Inferior parietal cortex (tissue), 1 donor: ENCODE measurements at regions not wholly inside any gene's neighbourhood (a gene's known extent, or its start where the extent isn't known, plus 50 kb on each side); places are given as distances from the start of the nearest gene placed in this dataset.

Source experiments
- DNase-seq: peaks from one replicate; pipeline ENCODE4 v3.0.0-alpha.2; 2016; ENCODE audit errors: extremely low spot score

DNA sequence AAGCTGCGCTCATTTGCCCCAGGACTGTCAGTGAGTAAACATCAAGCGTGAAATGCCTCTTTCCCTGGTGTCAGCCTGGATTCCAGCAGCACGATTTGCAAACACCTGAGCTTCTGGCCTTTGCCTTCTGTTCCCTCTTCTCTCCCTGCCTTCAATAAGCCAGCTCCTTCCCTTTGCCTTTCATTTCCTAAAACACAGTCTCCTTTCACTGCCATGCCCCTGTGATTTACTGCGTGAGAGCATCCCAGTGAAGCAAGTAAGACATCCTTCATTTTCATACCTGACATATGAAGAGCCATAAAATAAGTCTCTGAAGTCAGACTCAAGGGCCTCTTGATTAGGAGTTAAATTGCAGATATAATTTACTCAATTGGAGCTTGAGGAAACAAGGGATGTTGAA is 681.8 kb downstream of the TYW1 start:
- no peak for DNase-seq

DNA sequence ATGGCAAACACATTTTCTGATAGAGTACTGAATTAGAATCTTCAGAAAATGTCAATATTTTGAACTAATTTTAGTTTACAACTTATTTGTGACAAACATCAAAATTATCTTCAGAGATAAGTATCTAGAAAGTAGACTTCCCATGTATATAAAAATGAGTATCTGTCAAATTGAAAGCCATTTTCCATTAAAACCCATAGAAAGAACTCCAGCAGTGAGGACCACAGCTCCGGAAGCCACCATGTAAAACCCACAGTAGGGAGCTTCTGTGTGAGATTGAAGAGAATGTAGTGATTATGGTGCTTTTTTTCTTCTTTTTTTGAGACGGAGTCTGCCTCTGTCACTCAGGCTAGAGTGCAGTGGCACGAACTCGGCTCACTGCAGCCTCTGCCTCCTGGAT is 687.0 kb downstream of the TYW1 start:
- DNase-seq: no peak

DNA sequence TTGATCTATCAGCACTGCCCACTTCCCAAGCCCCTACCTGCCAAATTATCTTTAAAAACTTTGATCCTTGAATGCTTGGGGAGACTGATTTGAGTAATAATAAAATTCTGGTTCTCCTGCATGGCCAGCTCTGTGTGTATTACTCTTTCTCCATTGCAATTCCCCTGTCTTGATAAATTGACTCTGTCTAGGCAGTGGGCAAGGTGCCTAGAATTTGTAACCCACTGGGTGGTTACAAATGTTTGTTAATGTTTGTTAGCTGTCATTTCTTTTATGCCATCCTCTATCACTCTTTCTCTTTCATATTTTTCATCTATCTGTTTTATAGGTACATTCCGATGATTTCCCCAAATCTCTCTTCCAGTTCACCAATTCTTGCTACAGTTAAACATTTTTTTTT is 694.1 kb downstream of the TYW1 start:
- no peak for DNase-seq

DNA sequence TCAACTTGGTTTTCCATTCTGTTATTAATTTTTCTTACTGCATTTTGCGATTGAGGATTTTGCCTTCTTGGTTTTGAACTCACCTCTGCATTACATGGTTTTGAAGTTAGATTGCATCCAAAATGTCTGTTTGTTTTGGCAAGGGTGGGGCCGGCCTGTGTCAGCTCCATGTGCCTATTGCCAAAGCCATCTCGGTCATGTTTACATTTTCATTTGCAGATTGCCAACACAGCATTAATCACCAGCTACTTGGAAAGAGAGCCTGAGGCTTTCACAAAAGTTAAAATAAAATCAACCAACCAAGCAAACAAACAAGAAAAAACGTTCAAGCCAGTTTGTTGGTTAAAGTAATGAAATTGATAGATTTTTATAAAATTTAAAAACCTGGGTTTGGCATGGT is 695.8 kb downstream of the TYW1 start:
- DNase-seq: no peak

DNA sequence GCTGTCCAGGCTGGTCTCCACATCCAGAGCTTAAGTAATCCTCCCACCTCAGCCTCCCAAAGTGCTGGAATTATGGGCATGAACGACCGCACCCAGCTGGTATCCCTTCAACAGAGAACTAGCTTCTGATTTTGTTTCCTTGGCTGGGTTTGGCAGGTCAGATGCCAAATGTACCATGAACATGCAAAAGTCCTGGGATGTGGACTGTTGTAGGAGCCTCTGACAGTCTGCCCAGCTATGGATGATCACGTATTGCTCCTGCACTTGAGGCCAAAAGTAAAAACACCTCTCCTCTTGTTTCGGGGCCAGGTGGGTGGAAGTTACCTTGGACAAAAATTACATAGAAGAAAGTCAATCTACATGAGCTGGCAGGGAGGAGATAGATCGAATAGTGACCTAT is 699.5 kb downstream of the TYW1 start:
- DNase-seq: no peak

DNA sequence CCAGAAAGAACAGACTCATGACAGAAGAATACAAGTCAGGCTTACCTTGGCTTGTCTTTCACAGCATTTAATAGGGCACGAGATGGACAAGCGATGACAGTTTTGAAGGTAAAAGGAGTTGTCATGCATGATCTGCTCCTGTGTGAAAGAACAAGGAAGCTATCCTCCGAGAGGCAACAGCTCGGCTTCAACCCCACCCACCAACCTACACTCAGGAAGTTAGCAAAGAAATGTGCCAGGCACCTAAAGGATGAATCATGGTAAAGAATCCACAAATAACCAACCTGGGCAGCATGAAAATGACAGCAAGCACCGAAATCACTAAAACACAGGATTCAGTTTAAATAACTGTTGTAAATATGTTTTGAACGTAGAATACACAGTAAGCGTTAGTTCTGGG is 700.2 kb downstream of the TYW1 start:
- DNase-seq: no peak

DNA sequence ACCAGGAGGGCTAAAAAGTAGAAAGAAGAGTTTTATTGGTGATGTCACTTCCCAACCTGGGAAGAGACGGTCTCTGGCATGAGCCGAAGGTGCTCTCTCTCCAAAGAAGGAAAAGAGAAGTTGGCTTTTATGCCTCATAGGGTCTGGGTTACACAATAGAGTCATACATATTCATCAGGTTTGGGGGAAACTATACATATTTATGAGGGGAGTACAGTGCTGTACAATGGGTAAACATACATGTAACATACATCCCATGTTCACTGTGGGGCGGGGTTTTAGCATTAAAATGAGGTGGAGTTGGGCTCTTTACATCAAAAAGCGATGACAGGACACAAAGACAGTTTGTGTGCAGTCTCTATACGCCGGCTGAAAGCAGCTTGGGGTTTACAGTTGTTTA is 701.7 kb downstream of the TYW1 start:
- DNase-seq: no peak

DNA sequence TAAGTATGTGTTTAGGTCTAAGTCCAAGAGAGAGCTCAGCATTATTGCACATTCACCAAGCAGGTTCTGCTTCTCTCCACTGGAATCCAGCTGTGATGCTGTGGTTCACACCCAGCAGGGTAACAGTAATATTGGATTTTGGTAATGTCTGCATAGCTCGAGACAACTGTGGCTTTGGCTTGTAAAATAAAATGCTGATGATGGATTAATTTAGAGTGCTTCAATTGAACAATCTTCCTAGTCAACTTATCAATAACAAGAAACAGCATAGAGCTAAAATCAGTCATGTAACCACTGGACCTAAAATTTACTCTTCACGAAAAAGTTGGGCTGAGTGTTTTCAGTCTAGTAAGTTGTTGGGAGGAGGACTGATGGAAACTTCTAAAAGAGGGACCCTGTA is 709.2 kb downstream of the TYW1 start:
- no peak for DNase-seq

DNA sequence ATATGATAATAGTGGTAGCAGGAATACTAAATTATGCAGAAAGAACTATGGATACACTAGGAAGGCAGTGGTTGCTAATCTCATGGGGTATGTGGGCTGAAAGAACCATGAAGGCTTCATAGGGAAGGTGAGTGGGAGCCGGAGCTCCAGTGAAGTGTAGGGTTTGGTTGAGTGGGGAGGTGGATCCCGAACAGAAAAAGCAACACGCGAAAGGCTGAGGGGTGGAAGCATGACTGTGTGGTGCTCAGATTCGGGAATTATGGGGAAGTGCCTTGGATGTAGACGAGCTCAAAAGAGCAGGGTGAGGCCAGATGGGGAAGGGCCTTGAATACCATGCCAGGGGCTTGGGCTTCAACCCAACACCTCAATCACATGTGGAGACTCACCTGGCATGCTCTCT is 715.1 kb downstream of the TYW1 start:
- DNase-seq: no peak

DNA sequence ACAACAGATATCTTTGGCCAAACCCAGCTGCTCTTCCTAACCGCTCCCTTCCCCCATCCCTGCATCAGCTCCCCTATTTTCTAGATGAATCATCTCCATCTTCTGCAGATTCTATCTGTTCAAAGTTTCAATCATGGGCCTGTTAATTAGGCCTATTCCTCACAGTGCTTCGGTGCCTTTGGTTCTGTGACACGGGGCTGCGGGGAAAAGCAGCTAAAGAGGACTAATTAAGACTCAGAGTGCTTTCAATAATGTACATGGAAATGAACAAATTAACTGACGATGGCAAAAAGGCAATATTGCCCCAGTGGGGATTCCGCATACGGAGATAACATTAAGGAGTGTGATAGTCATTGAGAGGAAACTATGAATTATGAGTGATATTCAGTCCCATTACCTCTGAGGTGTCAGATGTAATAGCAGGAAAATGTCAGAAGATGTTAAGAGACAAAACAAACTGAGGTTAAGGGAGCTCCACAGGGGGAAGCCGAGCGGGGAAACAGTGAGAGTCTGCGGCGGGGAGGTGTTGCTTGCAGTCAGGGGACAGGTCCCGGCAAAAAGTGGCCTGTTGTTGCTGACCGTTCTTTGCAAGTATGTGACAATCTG is 716.9 kb downstream of the TYW1 start:
- no peak for DNase-seq

DNA sequence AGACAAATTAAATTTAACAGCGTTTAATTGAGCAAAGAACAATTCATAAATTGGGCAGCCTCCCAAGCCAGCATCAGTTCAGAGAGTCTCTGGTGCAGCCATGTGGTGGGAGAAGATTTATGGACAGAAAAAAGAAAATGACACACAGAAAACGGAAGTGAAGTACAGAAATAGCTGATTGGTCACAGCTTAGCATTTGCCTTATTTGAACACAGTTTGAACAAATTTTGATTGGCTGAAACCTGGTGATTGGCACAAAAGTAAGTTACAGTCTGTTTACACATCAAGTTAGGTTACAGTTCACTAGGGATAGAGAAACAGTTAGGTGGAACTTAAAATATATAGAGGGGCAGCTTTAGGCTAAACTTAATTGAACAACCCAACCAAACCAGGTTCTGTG is 720.1 kb downstream of the TYW1 start:
- DNase-seq: no peak

DNA sequence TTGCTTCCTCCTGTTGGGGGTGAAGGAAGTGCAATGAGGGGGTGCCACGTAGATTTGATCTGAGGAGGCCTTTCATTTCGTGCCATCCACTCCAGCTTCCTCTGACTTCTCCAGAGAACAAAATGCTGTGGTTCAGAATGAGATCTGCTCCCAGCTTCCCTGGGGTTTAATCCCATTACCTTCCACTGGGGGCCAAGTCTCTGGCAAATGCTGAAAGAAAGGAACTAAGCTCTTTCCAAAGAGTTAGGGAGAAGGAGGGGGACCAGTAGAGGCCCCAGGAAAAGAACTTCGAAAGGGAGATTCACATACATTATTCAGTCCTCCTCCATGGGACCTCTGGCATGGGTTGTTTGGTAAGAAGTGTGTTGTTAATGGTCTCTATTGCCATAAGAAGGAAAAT is 727.0 kb downstream of the TYW1 start:
- DNase-seq: no peak

DNA sequence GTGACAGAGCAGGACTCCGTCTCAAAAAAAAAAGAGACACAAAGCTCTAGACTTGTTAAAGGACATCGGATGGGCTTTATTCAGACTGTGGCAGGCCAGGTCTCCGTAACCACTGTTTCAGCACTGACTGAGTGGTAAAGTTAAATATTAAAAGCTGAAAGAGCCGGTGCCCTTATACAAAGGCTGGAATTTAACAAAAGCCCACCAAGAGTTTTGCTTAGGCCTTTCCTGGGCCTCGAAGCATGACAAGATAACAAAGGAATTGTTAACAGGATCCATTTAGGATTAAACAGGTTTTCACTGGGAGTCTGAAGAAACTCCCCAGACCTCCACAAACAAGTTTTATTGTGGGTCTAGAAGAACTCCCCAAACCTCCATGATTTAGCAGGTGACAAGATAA is 727.8 kb downstream of the TYW1 start:
- no peak for DNase-seq

DNA sequence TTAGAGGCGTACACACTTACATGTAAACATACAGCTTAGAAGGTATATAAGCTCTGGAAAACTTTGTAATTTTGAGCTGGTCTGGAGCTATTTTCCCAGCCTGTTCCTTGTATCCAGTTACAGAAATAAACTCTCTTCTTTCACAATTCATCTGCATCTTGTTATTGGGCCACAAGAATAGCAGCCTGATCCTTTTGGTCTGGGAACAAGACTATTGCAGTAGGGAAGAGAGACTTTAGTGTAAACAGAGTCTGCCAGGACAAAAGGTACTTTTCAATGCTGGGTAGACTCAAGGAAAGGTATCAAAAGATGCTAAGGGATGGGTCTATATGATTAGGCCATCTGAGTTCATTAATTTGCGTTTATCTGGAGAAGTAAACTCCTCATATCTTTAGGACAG is 728.3 kb downstream of the TYW1 start:
- DNase-seq: no peak

DNA sequence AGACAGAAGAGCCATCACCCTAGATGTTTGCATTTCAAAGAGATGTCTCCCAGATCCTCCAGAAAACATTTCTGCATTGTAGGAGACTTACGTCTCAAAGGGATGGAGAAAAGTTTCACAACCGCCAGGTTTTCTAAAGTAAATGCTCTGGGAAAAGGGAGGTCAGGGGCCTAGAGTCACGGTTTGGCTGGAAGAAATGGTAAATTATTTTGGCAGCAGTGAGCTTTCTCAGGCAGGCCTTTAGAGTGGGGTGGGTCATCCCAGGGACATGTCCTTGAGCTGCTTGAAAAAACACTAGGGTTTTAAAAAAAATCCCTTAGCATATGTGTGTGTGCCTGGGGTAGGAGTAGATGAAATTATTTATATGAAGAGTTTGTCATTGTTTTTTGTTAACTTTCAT is 728.8 kb downstream of the TYW1 start:
- no peak for DNase-seq

DNA sequence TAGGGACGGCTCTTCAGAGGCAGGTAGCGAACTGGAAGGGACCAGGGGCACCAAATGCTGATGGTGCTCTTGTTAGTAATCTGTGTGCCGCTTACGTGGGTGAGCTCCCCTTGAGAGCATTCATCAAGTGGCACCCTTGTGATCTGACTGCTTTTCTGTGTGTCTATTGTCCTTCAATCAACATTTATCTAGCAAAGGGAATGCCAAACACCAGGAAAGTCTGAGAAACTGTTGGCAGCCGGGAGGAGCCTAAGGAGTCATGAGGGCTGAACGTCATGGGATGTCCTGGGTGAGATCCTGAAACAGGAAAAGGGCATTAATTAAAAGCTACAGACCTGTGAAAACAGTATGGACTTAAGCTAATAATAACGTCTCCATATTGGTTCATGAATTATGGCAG is 733.1 kb downstream of the TYW1 start:
- no peak for DNase-seq

DNA sequence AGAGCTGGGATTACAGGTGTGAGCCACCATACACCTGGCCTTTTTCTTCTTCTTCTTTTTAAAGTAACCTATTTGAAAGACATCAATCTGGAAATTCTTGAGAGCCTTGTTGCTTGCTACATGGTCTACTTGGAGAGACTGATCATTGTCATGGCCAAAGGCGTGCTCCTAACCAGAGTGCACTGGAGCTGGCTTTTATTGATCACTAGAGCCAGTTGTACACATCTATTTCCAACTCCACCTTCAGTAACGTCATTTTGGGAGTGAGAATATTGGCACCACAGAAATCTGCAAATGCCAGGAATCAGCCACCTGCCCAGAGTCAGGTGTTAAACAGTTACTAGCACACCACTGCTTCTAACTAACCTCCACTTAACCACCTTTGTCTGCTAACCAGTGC is 735.1 kb downstream of the TYW1 start:
- DNase-seq: no peak

DNA sequence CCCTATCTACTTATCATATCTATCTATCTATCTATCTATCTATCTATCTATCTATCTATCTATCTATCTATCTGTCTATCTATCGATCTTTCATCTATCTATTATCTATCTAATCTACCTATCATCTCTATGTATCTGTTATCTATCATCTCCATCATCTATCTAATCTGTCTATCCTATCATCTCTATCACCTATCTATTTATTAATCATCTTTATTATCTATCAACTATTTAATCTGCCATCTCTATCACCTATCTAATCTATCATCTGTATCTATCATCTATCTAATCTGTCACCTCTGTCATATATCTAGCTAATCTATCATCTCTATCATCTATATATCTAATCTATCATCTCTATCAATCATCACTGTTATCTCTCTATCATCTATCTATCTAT is 736.3 kb downstream of the TYW1 start:
- DNase-seq: no peak

DNA sequence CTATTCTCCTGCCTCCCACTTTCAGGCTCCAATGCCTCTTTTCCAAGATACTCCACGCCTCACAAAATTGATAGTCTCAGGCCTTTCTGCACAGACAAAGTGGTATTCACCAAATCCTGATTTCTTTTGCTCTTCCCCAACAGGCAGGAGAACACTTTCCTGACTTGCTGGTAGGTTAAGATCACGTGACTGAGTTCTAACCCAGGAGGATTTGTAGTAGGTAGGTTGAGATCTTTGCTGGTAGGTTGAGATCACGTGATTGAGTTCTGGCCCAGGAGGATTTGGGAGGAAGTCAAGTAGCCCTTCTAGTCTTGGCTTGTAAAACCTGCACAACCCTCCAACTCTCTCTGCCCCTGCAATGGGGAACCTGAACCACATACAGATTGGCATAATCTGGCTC is 741.5 kb downstream of the TYW1 start:
- DNase-seq: no peak

DNA sequence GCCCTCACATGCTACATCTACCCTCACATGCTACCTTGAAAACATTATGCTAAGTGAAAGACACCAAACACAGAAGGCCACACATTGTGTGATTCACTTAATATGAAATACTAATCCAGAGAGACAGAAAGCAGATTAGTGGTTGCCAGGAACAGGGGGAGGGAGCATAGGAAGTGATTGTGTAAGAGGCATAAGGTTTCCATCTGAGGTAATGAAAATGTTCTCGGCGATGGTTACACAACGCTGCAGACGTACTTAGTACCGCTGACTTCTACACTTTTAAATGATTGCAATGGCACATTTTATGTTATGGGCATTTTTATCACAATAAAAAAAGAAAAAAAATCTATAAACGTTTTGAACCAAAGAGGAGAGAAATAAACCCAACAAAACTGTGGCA is 742.3 kb downstream of the TYW1 start:
- no peak for DNase-seq

DNA sequence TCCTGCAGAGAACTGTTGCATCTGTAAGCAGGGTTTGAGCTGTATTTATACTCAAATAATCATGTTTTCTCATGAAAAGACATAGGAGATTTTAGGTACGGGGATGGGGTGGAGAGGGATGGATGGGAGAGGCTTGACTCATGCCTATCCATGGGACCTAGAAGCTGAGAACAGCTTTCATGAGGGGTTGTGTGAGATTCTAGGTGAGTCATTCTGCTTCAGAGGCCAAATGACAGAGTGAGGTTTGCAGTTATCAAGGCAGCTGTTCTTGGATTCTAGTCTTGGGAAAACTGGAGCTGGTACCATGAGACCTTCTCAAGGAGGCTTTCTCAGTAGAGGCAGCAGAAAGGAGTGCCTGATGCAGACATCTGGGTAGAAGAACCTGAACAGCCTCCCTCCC is 746.9 kb downstream of the TYW1 start:
- DNase-seq: no peak

DNA sequence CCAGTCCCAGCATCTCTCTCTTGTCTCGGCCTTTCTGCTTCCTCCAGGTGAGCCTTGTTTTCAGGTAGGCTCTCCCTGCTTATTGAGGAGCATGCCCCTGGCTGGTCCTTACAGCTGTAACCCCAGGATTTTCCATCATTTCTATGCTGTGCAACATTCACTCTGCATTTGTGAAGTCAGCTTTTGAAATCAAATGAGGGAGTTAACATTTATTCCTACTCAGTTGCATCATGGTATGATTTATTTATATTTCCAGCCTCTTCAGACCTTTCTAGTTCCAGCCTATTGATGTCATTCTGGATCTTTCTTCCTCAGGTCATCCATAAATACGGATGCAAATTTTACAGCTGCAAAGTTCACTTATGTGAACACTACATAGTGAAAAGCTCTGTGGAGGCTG is 755.6 kb downstream of the TYW1 start:
- DNase-seq: no peak

DNA sequence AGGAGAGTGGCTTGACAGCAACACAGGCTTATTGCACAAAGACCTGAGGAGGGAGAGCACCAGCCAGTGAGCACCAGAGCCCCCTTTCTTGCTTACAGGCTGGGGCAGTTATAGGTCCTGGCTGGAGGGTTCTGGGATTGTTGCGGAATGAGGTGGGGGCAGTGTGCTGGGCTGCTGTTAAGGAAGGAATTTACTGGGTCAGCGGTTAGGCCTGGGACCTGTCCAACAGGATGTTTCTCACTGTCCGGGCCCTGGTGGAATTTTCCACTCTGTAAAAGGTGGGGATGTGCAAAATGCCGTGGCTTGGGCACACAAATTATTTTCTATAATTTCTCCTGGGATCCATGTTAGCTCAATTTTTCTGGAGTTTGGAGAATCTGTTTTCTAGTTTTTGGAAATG is 757.3 kb downstream of the TYW1 start:
- no peak for DNase-seq

DNA sequence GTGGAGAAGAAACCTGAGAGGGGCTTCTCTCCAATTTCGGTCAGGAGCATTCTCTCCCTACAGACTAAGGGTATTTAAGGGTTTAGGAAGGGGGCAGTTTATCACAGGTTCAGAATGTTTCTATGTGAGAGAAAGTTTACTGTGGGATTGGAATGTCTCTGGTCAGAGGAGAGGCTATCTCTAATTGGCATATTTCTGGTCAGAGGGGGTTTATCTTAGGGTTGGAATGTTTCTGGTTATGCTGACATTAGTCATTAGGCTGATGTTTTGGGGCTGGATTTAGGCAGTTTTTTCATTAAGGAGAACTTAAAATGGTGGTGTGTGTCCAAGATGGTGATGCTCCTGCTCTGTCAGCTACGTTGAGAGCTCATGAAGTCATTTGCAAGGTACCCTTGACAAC is 758.0 kb downstream of the TYW1 start:
- no peak for DNase-seq

DNA sequence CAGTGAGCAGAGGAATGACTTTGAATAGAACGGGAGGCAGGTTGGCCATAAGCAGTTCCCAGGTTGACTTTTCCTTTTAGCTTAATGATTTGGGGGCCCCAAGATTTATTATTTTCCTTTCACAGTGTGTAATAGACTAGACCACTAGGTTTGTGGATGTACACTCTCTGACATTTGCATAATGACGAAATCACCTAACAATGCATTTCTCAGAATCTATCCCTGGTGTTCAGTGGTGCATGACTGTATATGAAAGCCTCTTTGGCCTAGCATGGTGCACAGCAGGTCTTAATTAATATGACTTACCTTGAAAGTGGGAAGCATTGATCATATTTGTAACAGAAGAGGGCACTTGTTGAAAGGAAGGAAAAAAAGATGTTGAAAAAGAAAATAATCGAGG is 761.9 kb downstream of the TYW1 start:
- DNase-seq: no peak
